ENCODE measurements at regions not wholly inside any gene's neighbourhood (a gene's known extent, or its start where the extent isn't known, plus 50 kb on each side); places are given as distances from the start of the nearest gene placed in this dataset.
A peak's percentile ranks its signal among the peaks of the same experiment; 100 is the strongest.

GRCh38 chr18:60987963-60988362, 345.3 kb upstream of the CDH20 start:
- intact Hi-C loops (cut with micrococcal nuclease) = no loop called here
- Histone ChIP-seq H3K4me1 (ENCODE audit: control insufficient read depth, insufficient read depth, low read length) (no peaks in the 10 kb centered on the region), H2BK5ac (ENCODE audit: low read depth, low read length, poor library complexity, severe bottlenecking) (no peak overlapping the region), H3K23ac (ENCODE audit: low read depth, low read length) (no peak overlapping the region), H3K4me2 (ENCODE audit: low read depth, low read length) (no peak overlapping the region), H4K91ac (ENCODE audit: insufficient read depth, low read depth, low read length) (no peak overlapping the region), H2BK20ac (ENCODE audit: low read depth, low read length) (no peak overlapping the region), H3K9me1 (ENCODE audit: insufficient read depth, low read length) (no peaks in the 10 kb centered on the region), H3K4ac (ENCODE audit: low read depth, low read length) (no peak overlapping the region), H3K14ac (replicated peaks; ENCODE audit: low read depth, low read length) (no peak overlapping the region), H3K27ac (ENCODE audit: insufficient read depth, low read length) (no peak overlapping the region), H3K9ac (ENCODE audit: low read depth, low read length) (no peak overlapping the region), H3K79me1 (ENCODE audit: low read depth in 1 of 2, low read length in 2 of 2) (no peaks in the 10 kb centered on the region), H3K18ac (ENCODE audit: low read depth, low read length) (no peak overlapping the region), H3K36me3 (ENCODE audit: control insufficient read depth, insufficient read depth, low read length) (no peaks in the 10 kb centered on the region), H2BK120ac (ENCODE audit: low read depth, low read length) (no peak overlapping the region), H2AK5ac (ENCODE audit: low read depth, low read length) (no peak overlapping the region), H2AK9ac (replicated peaks; ENCODE audit: low read depth, low read length, poor library complexity) (no peak overlapping the region), H3K56ac (ENCODE audit: extremely low read depth, insufficient read depth, low read length) (no peak overlapping the region), H2AFZ (replicated peaks; ENCODE audit: low read length, poor library complexity) (no peak overlapping the region), H3K27me3 (ENCODE audit: control insufficient read depth, insufficient read depth, low read length) (no peaks in the 10 kb centered on the region), H4K20me1 (ENCODE audit: insufficient read depth, low read length) (no peaks in the 10 kb centered on the region), H4K5ac (ENCODE audit: low read depth, low read length) (no peak overlapping the region), H3K9me3 (ENCODE audit: control insufficient read depth, insufficient read depth, low read length) (peaks cover 5% of the 10 kb centered on the region), H4K8ac (ENCODE audit: low read depth in 2 of 2, low read length in 2 of 2) (no peak overlapping the region), H2BK15ac (ENCODE audit: low read depth, low read length) (no peak overlapping the region), H3K4me3 (ENCODE audit: insufficient read depth, low read depth, low read length) (no peak overlapping the region)
- ChIA-PET CTCF (no interaction called here), POLR2A (ENCODE audit: unreplicated experiment) (no interaction called here)
- dilution Hi-C loops (cut with HindIII; ENCODE audit: low sequenced_read_pairs, unreplicated experiment) = no loop called here
- no peak for TF ChIP-seq MAZ (IDR thresholded peaks at IDR 0.05; ENCODE audit: borderline replicate concordance, low read depth, low read length)
- no peak for TF ChIP-seq CTCF (conservative IDR thresholded peaks at IDR 0.05; ENCODE audit: low read depth, low read length)
- no peak for TF ChIP-seq USF2 (IDR thresholded peaks at IDR 0.05; ENCODE audit: low read depth, low read length)
- TF ChIP-seq CHD1 (IDR thresholded peaks at IDR 0.05; ENCODE audit: low read depth, low read length) = no peak
- no peak for TF ChIP-seq RCOR1 (IDR thresholded peaks at IDR 0.05; ENCODE audit: insufficient replicate concordance, low read length)
- TF ChIP-seq MAFK (IDR thresholded peaks at IDR 0.05; ENCODE audit: low read depth, low read length) = no peak
- no peak for TF ChIP-seq CEBPB (IDR thresholded peaks at IDR 0.05; ENCODE audit: low read depth, low read length)
- no peak for TF ChIP-seq BHLHE40 (IDR thresholded peaks at IDR 0.05; ENCODE audit: low read depth, low read length)
- no peak for TF ChIP-seq FOS (IDR thresholded peaks at IDR 0.05; ENCODE audit: low read depth, low read length)
- TF ChIP-seq RAD21 (IDR thresholded peaks at IDR 0.05; ENCODE audit: low read length) = no peak
- no peak for ATAC-seq (ENCODE audit: low read depth)
- no TSS peak for BruUV-seq (replicated peaks)
- peak; percentile 4 for DNase-seq
- in situ Hi-C loops (cut with MboI; ENCODE audit: low sequenced_read_pairs) = no loop called here
- whole genome bisulfite sequencing, 2 experiments (ENCODE audit: extremely low coverage in 2 of 2, insufficient read length in 1 of 2) = no CpG with 5 or more reads among the region's 1 CpG

All from IMR-90 (cell line).